K562 (cell line): ENCODE measurements at regions not wholly inside any gene's neighbourhood (a gene's known extent, or its start where the extent isn't known, plus 50 kb on each side); places are given as distances from the start of the nearest gene placed in this dataset.

ENCODE experiments used
- ATAC-seq: fragments of 200-7000 bp; cut with Tn5 transposase; 3 replicates; pipeline ENCODE4 v1.9.1; 2020; ENCODE audit warnings: moderate library complexity
- BruUV-seq: library from RNA; stranded (reverse); fragments of 400-500 nt; replicated peaks from 2 replicates; lab custom pipeline; 2021; lab: Mats Ljungman, UMichigan
- CTCF ChIA-PET: fragments of 300-600 bp; formaldehyde crosslinking; extraction: SDS; loops from one replicate; lab custom pipeline; 2021; ENCODE audit warnings: low intra/inter-chr PET ratio; lab: Yijun Ruan, JAX
- POLR2A ChIA-PET: fragments of 300-600, 350-650 bp; sonication (Branson Sonifier 250); formaldehyde crosslinking; extraction: SDS; loops from one replicate; lab custom pipeline; 2021; ENCODE audit warnings: antibody characterized with exemption, inconsistent platforms; lab: Yijun Ruan, JAX
- DNase-seq, 4 experiments: peaks; one replicate each; pipeline versions ENCODE4 v3.0.0 to v3.0.0-alpha.2; 2011 to 2018; ENCODE audit warnings: low spot score in 3 of 4, mixed read lengths in 3 of 4; ENCODE audit errors: extremely low read depth in 1 of 4
- FAIRE-seq: peaks from 2 replicates; lab custom pipeline; 2011; peaks lifted over from hg19 to GRCh38; lab: Jason Lieb, UNC
- H2AFZ ChIP-seq: 2 replicates; pipeline ENCODE4 v1.6.0; 2011; ENCODE audit warnings: low read depth, low read length, control low read depth, inconsistent platforms
- H3K27ac ChIP-seq: fragments of 200-600 bp; 3 replicates; pipeline ENCODE4 v1.8.0; 2011; ENCODE audit warnings: low read depth, mild to moderate bottlenecking, control low read depth, inconsistent platforms, low read length, moderate library complexity, mixed read lengths; ENCODE audit errors: extremely low read depth
- H3K27me3 ChIP-seq, 2 experiments: fragments of 300-600 bp in 1 of 2; 2 replicates in 1 of 2; 3 replicates in 1 of 2; pipeline versions ENCODE4 v1.6.0 to v1.8.0; 2011; ENCODE audit warnings: inconsistent platforms in 2 of 2, low read length in 2 of 2, mild to moderate bottlenecking in 1 of 2, mixed read lengths in 1 of 2, moderate library complexity in 1 of 2; ENCODE audit not compliant: control insufficient read depth in 2 of 2, insufficient read depth in 2 of 2
- H3K36me3 ChIP-seq: fragments of 300-600 bp; 3 replicates; pipeline ENCODE4 v1.8.0; 2011; ENCODE audit warnings: mild to moderate bottlenecking, low read length, inconsistent platforms; ENCODE audit not compliant: control insufficient read depth, insufficient read depth
- H3K4me1 ChIP-seq, 2 experiments: fragments of 200-600 bp in 1 of 2; replicated peaks in 1 of 2; 2 replicates in 1 of 2; 3 replicates in 1 of 2; pipeline versions ENCODE4 v1.5.1 to v1.8.0; 2011; ENCODE audit warnings: inconsistent platforms in 2 of 2, low read length in 2 of 2, mild to moderate bottlenecking in 1 of 2, mixed read lengths in 1 of 2, moderate library complexity in 1 of 2; ENCODE audit not compliant: control insufficient read depth in 2 of 2, insufficient read depth in 2 of 2
- H3K4me2 ChIP-seq: 2 replicates; pipeline ENCODE4 v1.6.1; 2011; ENCODE audit warnings: low read length, control low read depth, inconsistent platforms, mixed read lengths; ENCODE audit not compliant: insufficient read depth
- H3K4me3 ChIP-seq: fragments of 200-600 bp; sonication (generic), shearing (Covaris generic); 2 replicates; pipeline ENCODE4 v1.5.1; 2016; ENCODE audit warnings: control low read depth, inconsistent platforms
- H3K79me2 ChIP-seq: fragments of 200-600 bp; 3 replicates; pipeline ENCODE4 v1.8.0; 2011; ENCODE audit warnings: low read length, inconsistent platforms; ENCODE audit not compliant: control insufficient read depth, insufficient read depth
- H3K9ac ChIP-seq, 2 experiments: 2 replicates each; pipeline versions ENCODE4 v1.6.0 to v1.6.1; 2011; ENCODE audit warnings: low read depth in 2 of 2, low read length in 2 of 2, control low read depth in 1 of 2, inconsistent platforms in 1 of 2, mild to moderate bottlenecking in 1 of 2, mixed read lengths in 1 of 2; ENCODE audit not compliant: insufficient read depth in 1 of 2
- H3K9me1 ChIP-seq: one replicate; pipeline ENCODE4 v1.6.0; 2011; ENCODE audit warnings: inconsistent platforms, mild to moderate bottlenecking, low read length, moderate library complexity; ENCODE audit not compliant: control insufficient read depth, insufficient read depth
- H3K9me3 ChIP-seq: replicated peaks from 2 replicates; pipeline ENCODE4 v1.5.1; 2011; ENCODE audit warnings: low read depth, low read length, inconsistent platforms; ENCODE audit not compliant: control insufficient read depth, insufficient read depth
- H4K20me1 ChIP-seq: replicated peaks from 2 replicates; pipeline ENCODE4 v1.6.1; 2011; ENCODE audit warnings: low read length, inconsistent platforms, mixed read lengths; ENCODE audit not compliant: control insufficient read depth, insufficient read depth
- ARID1B ChIP-seq: fragments of 450-650 bp; IDR thresholded peaks from 2 replicates; pipeline ENCODE4 v1.6.1; 2016; ENCODE audit warnings: antibody characterized with exemption, mild to moderate bottlenecking, inconsistent platforms
- ILF3 ChIP-seq: fragments of 450-650 bp; IDR thresholded peaks from 2 replicates; pipeline ENCODE4 v1.6.1; 2018; ENCODE audit warnings: antibody characterized with exemption, mild to moderate bottlenecking, moderate library complexity, borderline replicate concordance
- TCF7 ChIP-seq: sonication (generic); IDR thresholded peaks from 2 replicates; pipeline ENCODE4 v1.6.1; 2016; ENCODE audit warnings: antibody characterized with exemption, borderline replicate concordance
- ZBTB5 ChIP-seq: fragments of 450-650 bp; IDR thresholded peaks from 2 replicates; pipeline ENCODE4 v1.6.1; 2017; ENCODE audit warnings: antibody characterized with exemption
- ZNF316 ChIP-seq: fragments of 450-650 bp; IDR thresholded peaks from 2 replicates; pipeline ENCODE4 v1.6.1; 2016
- ZZZ3 ChIP-seq: fragments of 450-650 bp; IDR thresholded peaks from 2 replicates; pipeline ENCODE4 v1.6.1; 2016; ENCODE audit warnings: antibody characterized with exemption, mild to moderate bottlenecking, moderate library complexity
- WGBS: fragments of 100-300 bp; shearing (Covaris generic); methylation state at CpG from one replicate; pipeline ENCODE4 v1.1.6; 2016; ENCODE audit warnings: low coverage, mixed read lengths; ENCODE audit not compliant: insufficient coverage; ENCODE audit errors: missing lambda C conversion rate; 5-methylcytosine and 5-hydroxymethylcytosine counted together
- in situ Hi-C: fragments of 300-500 bp; cut with MboI; formaldehyde crosslinking; loops from 4 replicates; pipeline ENCODE4 v1.15.0; 2018; ENCODE audit warnings: inconsistent platforms, mixed read lengths
- intact Hi-C: fragments of 100-400 bp; cut with micrococcal nuclease; formaldehyde crosslinking; loops from 2 replicates; pipeline ENCODE4 v1.14.2; 2022

GRCh38 chr12:5260591-5261086, 171.3 kb upstream of the NTF3 start:
- no peaks in the 10 kb centered on the region for H3K9me3 ChIP-seq
- CTCF ChIA-PET, result no interaction called here
- H3K9me1 ChIP-seq, result no peaks in the 10 kb centered on the region
- no peaks in the 10 kb centered on the region for H3K79me2 ChIP-seq
- no peak for ATAC-seq
- H3K36me3 ChIP-seq, result no peaks in the 10 kb centered on the region
- WGBS, result 0% methylated on average over 1 of the region's 1 CpG
- no TSS peak for BruUV-seq
- no peaks in the 10 kb centered on the region for H3K4me1 ChIP-seq
- H2AFZ ChIP-seq, result no peak overlapping the region
- H3K9ac ChIP-seq, result no peak overlapping the region
- in situ Hi-C loops (no loop called here), intact Hi-C loops (no loop called here)
- no peak overlapping the region for H3K4me2 ChIP-seq
- DNase-seq, result no peak
- no peak for FAIRE-seq
- peaks cover 0 to 5% of the 10 kb centered on the region in 2 experiments; a peak in 3 of 5 replicates for H3K27me3 ChIP-seq
- no peak overlapping the region for H3K4me3 ChIP-seq
- TF ChIP-seq ARID1B, result no peak
- TF ChIP-seq ZNF316, result no peak
- no peak for TF ChIP-seq TCF7
- TF ChIP-seq, all 486 proteins: peak for 0
- POLR2A ChIA-PET, result interaction anchor here (1.1 kb wide), 1 partner anchor 9 kb away, joined by 3 read pairs; no protein-coding TSS in a partner anchor
- Histone ChIP-seq H3K27ac (no peak overlapping the region), H4K20me1 (no peaks in the 10 kb centered on the region)

- ATAC-seq, result no peak
- H4K20me1 ChIP-seq, result no peaks in the 10 kb centered on the region
- FAIRE-seq, result no peak
- TF ChIP-seq ZBTB5 (no peak), ILF3 (no peak), ZZZ3 (no peak)
- TF ChIP-seq, all 486 proteins: peak for 0
- Histone ChIP-seq H3K27ac (no peak overlapping the region), H3K9ac (no peak overlapping the region), H3K27me3 (peaks cover 0 to 5% of the 10 kb centered on the region in 2 experiments; a peak in 3 of 5 replicates), H3K9me3 (no peaks in the 10 kb centered on the region), H3K9me1 (no peaks in the 10 kb centered on the region), H3K36me3 (no peaks in the 10 kb centered on the region), H3K4me3 (no peak overlapping the region), H3K4me2 (no peak overlapping the region), H3K79me2 (no peaks in the 10 kb centered on the region), H2AFZ (no peak overlapping the region), H3K4me1 (no peaks in the 10 kb centered on the region)
- WGBS, result 0% methylated on average over 1 of the region's 1 CpG
- ChIA-PET CTCF (no interaction called here), POLR2A (no interaction called here)
- intact Hi-C loops, result no loop called here
- in situ Hi-C loops, result no loop called here
- DNase-seq, result no peak
- no TSS peak for BruUV-seq
These were observed 169.5 kb upstream of the NTF3 start for GRCh38 chr12:5262450-5262849.
